Erythroblast (primary cell): ENCODE measurements at regions not wholly inside any gene's neighbourhood (a gene's known extent, or its start where the extent isn't known, plus 50 kb on each side); places are given as distances from the start of the nearest gene placed in this dataset.

ENCODE experiments used
- GATA1 ChIP-seq: IDR thresholded peaks from 2 replicates; pipeline ENCODE4 v1.6.1; 2011; ENCODE audit warnings: low read depth, mild to moderate bottlenecking, control low read depth, low read length, moderate library complexity
- POLR2A ChIP-seq: IDR thresholded peaks from 2 replicates; pipeline ENCODE4 v1.6.1; 2011; ENCODE audit warnings: mild to moderate bottlenecking, low read length

- TF ChIP-seq POLR2A (no peak), GATA1 (no peak)
These were observed 57.3 kb upstream of the NRG3 start for GRCh38 chr10:81817596-81818170.
